K562 (cell line): ENCODE measurements at regions not wholly inside any gene's neighbourhood (a gene's known extent, or its start where the extent isn't known, plus 50 kb on each side); places are given as distances from the start of the nearest gene placed in this dataset.

ENCODE experiments used
- ATF7 ChIP-seq: fragments of 450-650 bp; IDR thresholded peaks from 2 replicates; pipeline ENCODE4 v1.7.1; 2014; ENCODE audit warnings: mild to moderate bottlenecking, moderate library complexity
- CAMTA2 ChIP-seq: fragments of 250-450 bp; sonication (Bioruptor Pico); conservative IDR thresholded peaks from 2 replicates; pipeline ENCODE4 v1.5.1; 2022
- LCOR ChIP-seq: sonication (generic); formaldehyde crosslinking; IDR thresholded peaks from 2 replicates; pipeline ENCODE4 v1.8.0; 2022; ENCODE audit warnings: mild to moderate bottlenecking, missing genetic modification reagents
- MCM5 ChIP-seq: fragments of 450-650 bp; IDR thresholded peaks from 2 replicates; pipeline ENCODE4 v1.6.1; 2016; ENCODE audit warnings: low read depth
- REST ChIP-seq, 2 experiments: fragments of 450-650 bp; formaldehyde crosslinking in 1 of 2; IDR thresholded peaks; 2 replicates each; pipeline versions ENCODE4 v1.4.0 to v1.6.1; 2014 to 2020; ENCODE audit warnings: mild to moderate bottlenecking in 2 of 2, borderline replicate concordance in 1 of 2, low read depth in 1 of 2
- RFX1 ChIP-seq: fragments of 450-650 bp; IDR thresholded peaks from 2 replicates; pipeline ENCODE4 v1.6.1; 2016; ENCODE audit warnings: mild to moderate bottlenecking, moderate library complexity
- RFX7 ChIP-seq: fragments of 250-450 bp; sonication (Bioruptor Pico); IDR thresholded peaks from 2 replicates; pipeline ENCODE4 v1.5.1; 2021; ENCODE audit warnings: mild to moderate bottlenecking
- ZNF324 ChIP-seq: fragments of 250-450 bp; sonication (Bioruptor Pico); IDR thresholded peaks from 2 replicates; pipeline ENCODE4 v1.4.0; 2020; ENCODE audit warnings: mild to moderate bottlenecking
- ZNF395 ChIP-seq: fragments of 200-800 bp; sonication (Bioruptor generic); IDR thresholded peaks from 2 replicates; pipeline ENCODE4 v1.6.1; 2017; ENCODE audit warnings: missing genetic modification characterization, missing compliant biosample characterization
- ZNF76 ChIP-seq: fragments of 250-450 bp; sonication (Bioruptor Pico); IDR thresholded peaks from 2 replicates; pipeline ENCODE4 v1.4.0; 2020; ENCODE audit warnings: mild to moderate bottlenecking, moderate library complexity, borderline replicate concordance

- TF ChIP-seq REST (IDR thresholded peaks at IDR 0.05; ENCODE audit: borderline replicate concordance) (no peak), REST (CRISPR knock-in tag; IDR thresholded peaks at IDR 0.05; ENCODE audit: low read depth) (no peak), CAMTA2 (CRISPR knock-in tag) (no peak), RFX1 (no peak), ATF7 (no peak), MCM5 (no peak), ZNF324 (no peak), RFX7 (CRISPR knock-in tag) (no peak), ZNF76 (CRISPR knock-in tag) (no peak), LCOR (no peak), ZNF395 (CRISPR knock-in tag) (no peak)
Measured at GRCh38 chr13:64273780-64274179, 2858.1 kb upstream of the PCDH20 start (continued).
